Thoracic aorta (tissue), 2 donors: ENCODE measurements at regions not wholly inside any gene's neighbourhood (a gene's known extent, or its start where the extent isn't known, plus 50 kb on each side); places are given as distances from the start of the nearest gene placed in this dataset.

ENCODE experiments used
- ATAC-seq: fragments of 150-250 bp; one replicate; pipeline ENCODE4 v1.8.0; 2017; ENCODE audit warnings: low read depth; ENCODE audit not compliant: insufficient number of reproducible peaks, low FRiP score
- DNase-seq: peaks from one replicate; pipeline ENCODE4 v3.0.0-alpha.2; 2020; ENCODE audit warnings: low spot score
- H3K27ac ChIP-seq, 2 donors: fragments of 200-600 bp; sonication (generic); 1 replicate in 1 of 2; 2 replicates in 1 of 2; pipeline ENCODE4 v1.5.1; 2016; ENCODE audit warnings: mild to moderate bottlenecking in 2 of 2, moderate library complexity in 2 of 2
- H3K27me3 ChIP-seq: fragments of 200-600 bp; sonication (generic); replicated peaks from 2 replicates; pipeline ENCODE4 v1.6.0; 2016; ENCODE audit warnings: mild to moderate bottlenecking; ENCODE audit not compliant: insufficient read depth
- H3K36me3 ChIP-seq: fragments of 200-600 bp; sonication (generic); one replicate; pipeline ENCODE4 v1.5.1; 2016
- H3K4me1 ChIP-seq, 2 donors: fragments of 200-600 bp; sonication (generic); 1 replicate in 1 of 2; 2 replicates in 1 of 2; pipeline versions ENCODE4 v1.5.1 to v1.6.0; 2016; ENCODE audit warnings: low read depth in 2 of 2, mild to moderate bottlenecking in 1 of 2; ENCODE audit not compliant: control insufficient read depth in 1 of 2
- H3K4me3 ChIP-seq: fragments of 200-600 bp; sonication (generic); 2 replicates; pipeline ENCODE4 v1.5.1; 2016; ENCODE audit warnings: mild to moderate bottlenecking
- H3K9me3 ChIP-seq: fragments of 200-600 bp; sonication (generic); 2 replicates; pipeline ENCODE4 v1.5.1; 2016
- TF ChIP-seq, protein P1 (sequence below): fragments of 200-600 bp; sonication (generic); IDR thresholded peaks from one replicate; pipeline ENCODE4 v1.5.1; 2019; ENCODE audit warnings: antibody characterized with exemption

DNA sequence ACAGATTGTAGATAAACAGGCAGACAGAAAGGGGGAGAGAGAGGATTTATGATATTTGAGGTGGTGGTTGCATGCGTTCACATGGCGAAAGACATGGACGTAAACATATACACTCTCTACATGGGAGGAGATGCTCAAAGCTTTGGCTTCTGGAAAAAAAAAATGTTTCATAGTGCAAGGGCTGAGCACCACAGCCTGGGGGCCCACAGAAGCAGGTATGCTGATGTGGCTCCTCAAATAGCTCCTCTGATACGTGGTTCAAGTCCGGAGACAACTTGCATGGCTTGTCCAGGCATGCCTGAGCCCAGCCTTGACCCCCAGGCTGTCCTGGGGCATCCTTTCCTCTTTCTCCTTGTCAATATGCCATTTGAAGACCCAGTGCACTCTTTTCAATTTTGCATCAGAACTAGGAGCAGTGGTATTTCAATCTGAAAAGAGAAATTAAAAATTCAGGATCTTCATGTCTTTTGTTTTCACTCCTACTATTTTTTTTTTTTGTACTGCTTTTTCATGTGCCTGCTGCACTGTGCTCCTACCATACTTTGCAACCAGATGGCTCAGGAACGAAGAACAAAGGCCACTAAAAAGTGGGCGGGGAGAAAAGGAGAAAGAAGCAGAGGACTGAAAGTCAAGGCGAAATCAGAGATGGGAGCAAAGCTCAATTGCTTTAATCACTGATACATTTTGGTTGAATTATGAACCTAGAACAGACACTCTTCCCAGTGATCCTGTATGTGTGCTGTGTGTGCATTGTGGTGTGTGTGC, 495.7 kb upstream of the TCF4 start:
- no peak for ATAC-seq

DNA sequence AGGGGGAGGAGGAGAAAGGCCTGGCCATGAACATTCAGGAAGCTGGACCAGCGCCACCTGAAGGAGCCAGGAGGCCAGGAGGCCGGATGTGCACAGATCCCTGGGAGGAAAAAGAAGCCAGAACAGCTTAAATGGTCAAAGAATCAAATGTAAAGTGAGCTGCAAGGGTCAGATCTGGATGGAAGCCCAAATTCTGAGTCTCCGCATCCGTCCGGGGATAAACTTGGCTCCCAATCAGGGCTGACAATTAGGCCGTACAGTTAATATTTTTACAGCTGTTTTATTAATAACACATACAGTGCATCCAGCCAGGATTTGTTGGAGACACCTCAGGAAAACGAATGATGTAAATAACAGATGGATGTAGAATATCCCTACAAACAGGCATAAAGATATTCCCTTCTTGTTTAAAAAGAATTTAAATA, 495.1 kb upstream of the TCF4 start:
- no peaks in the 10 kb centered on the region for H3K27me3 ChIP-seq
- H3K27ac ChIP-seq, result no peak overlapping the region
- ATAC-seq (no peak), DNase-seq (no peak)
- no peaks in the 10 kb centered on the region for H3K9me3 ChIP-seq
- TF ChIP-seq, protein P1, sequence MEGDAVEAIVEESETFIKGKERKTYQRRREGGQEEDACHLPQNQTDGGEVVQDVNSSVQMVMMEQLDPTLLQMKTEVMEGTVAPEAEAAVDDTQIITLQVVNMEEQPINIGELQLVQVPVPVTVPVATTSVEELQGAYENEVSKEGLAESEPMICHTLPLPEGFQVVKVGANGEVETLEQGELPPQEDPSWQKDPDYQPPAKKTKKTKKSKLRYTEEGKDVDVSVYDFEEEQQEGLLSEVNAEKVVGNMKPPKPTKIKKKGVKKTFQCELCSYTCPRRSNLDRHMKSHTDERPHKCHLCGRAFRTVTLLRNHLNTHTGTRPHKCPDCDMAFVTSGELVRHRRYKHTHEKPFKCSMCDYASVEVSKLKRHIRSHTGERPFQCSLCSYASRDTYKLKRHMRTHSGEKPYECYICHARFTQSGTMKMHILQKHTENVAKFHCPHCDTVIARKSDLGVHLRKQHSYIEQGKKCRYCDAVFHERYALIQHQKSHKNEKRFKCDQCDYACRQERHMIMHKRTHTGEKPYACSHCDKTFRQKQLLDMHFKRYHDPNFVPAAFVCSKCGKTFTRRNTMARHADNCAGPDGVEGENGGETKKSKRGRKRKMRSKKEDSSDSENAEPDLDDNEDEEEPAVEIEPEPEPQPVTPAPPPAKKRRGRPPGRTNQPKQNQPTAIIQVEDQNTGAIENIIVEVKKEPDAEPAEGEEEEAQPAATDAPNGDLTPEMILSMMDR, result no peak
- H3K4me1 ChIP-seq, result no peaks in the 10 kb centered on the region
- no peak overlapping the region for H3K4me3 ChIP-seq
- H3K36me3 ChIP-seq, result no peaks in the 10 kb centered on the region

More for the DNA sequence above, 495.7 kb upstream of the TCF4 start:
- H3K36me3 ChIP-seq, result no peaks in the 10 kb centered on the region
- H3K4me1 ChIP-seq, result no peaks in the 10 kb centered on the region
- no peaks in the 10 kb centered on the region for H3K27me3 ChIP-seq
- H3K27ac ChIP-seq, result no peak overlapping the region
- DNase-seq, result no peak
- H3K4me3 ChIP-seq, result no peak overlapping the region
- H3K9me3 ChIP-seq, result no peaks in the 10 kb centered on the region
- TF ChIP-seq, protein P1, result no peak

DNA sequence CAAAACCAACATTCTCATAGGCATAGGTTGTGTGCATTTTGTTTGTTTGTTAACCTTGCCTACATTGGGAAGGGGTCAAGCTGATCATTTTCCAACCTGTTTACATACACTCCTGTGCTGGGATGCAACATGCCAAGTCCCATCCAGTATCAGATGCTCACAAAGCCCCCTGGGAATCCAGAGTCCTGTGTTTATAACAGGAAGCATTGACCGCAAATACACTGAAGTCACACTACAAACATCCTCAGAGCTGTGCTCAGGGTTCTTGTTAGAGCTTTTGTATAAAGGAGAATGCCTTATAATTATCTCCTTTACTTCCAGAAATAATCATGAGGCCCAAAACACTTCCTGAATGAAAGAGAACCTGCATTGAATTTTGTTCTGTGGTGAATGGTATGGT, 488.7 kb upstream of the TCF4 start:
- no peak overlapping the region for H3K4me3 ChIP-seq
- DNase-seq (no peak), ATAC-seq (no peak)
- no peaks in the 10 kb centered on the region for H3K27me3 ChIP-seq
- TF ChIP-seq, protein P1, result no peak
- no peaks in the 10 kb centered on the region for H3K36me3 ChIP-seq
- no peaks in the 10 kb centered on the region for H3K9me3 ChIP-seq
- H3K4me1 ChIP-seq, result no peaks in the 10 kb centered on the region
- H3K27ac ChIP-seq, result no peak overlapping the region

DNA sequence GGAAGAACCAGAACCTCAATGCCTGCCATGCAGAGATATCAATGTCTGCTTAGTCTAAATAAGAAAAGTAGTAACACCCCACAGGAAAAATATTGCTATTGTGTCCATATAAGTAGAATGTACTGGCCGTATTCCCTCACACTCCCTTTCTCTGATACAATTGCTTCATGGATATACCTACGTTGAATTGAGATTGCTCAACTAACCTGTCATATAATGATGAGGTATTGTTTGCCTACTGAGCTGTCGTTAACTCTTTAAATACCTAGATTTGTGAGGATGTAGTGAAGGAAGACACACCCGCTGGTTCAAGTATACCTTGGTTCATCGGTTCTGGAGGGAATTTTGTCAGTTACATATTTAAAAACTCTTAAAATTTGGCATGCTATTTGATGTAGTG, 480.7 kb upstream of the TCF4 start:
- ATAC-seq, result no peak

DNA sequence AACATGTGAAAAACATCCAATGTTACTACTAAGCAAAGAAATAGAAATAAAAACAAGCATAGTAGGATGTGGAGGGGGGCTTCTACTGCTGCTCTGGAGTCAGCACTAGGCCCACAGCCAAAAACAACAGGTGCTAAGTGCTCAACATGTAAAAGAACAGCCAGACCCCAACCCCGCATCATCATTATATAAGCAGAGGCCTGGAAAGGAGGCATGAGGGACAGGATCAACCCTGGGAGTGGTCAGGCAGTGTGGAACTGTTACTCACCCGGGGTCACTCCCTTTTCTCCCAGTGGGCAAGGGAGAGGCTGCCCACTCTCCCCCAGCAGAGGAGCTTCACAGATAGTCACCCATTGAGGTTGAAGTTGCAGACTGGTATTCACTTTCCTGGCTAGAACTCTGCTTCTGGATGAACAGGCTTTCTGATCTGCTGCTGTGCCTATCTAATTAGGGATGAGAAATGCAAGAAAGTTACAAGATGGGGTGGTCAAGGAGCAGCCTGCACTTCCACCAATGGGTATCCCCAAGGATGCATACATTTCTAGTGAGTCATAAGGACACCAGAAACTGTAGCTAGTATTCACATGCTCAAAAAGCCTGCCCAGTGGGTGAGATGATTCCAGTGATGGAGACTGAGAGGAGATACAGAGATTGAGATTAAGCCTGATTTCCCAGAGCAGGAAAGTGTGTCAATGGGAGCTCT, 480.1 kb upstream of the TCF4 start:
- Histone ChIP-seq H3K4me3 (no peak overlapping the region), H3K27ac (no peak overlapping the region), H3K9me3 (no peaks in the 10 kb centered on the region), H3K4me1 (no peaks in the 10 kb centered on the region), H3K36me3 (no peaks in the 10 kb centered on the region), H3K27me3 (no peaks in the 10 kb centered on the region)
- DNase-seq (no peak), ATAC-seq (no peak)
- TF ChIP-seq, protein P1, result no peak

More for the DNA sequence above, 480.7 kb upstream of the TCF4 start:
- no peaks in the 10 kb centered on the region for H3K9me3 ChIP-seq
- no peak for DNase-seq
- no peaks in the 10 kb centered on the region for H3K36me3 ChIP-seq
- no peak overlapping the region for H3K27ac ChIP-seq
- no peaks in the 10 kb centered on the region for H3K27me3 ChIP-seq
- TF ChIP-seq, protein P1, result no peak
- H3K4me1 ChIP-seq, result no peaks in the 10 kb centered on the region
- H3K4me3 ChIP-seq, result no peak overlapping the region
